Muscle layer of duodenum (tissue), 2 donors: ENCODE measurements at regions not wholly inside any gene's neighbourhood (a gene's known extent, or its start where the extent isn't known, plus 50 kb on each side); places are given as distances from the start of the nearest gene placed in this dataset.

ENCODE experiments used
- H3K27ac ChIP-seq: one replicate; pipeline ENCODE4 v1.7.0; 2013; ENCODE audit warnings: mild to moderate bottlenecking, low read length
- H3K27me3 ChIP-seq: one replicate; pipeline ENCODE4 v1.7.0; 2013; ENCODE audit warnings: low read depth, mild to moderate bottlenecking, control low read depth, low read length
- H3K36me3 ChIP-seq, 2 donors: one replicate each; pipeline ENCODE4 v1.7.0; 2013; ENCODE audit warnings: low read length in 2 of 2, control low read depth in 1 of 2, mild to moderate bottlenecking in 1 of 2; ENCODE audit not compliant: insufficient read depth in 2 of 2, control insufficient read depth in 1 of 2
- H3K4me1 ChIP-seq, 2 donors: one replicate each; pipeline ENCODE4 v1.7.0; 2013; ENCODE audit warnings: low read length in 2 of 2, mild to moderate bottlenecking in 2 of 2, control low read depth in 1 of 2, moderate library complexity in 1 of 2; ENCODE audit not compliant: insufficient read depth in 2 of 2, control insufficient read depth in 1 of 2
- H3K4me3 ChIP-seq, 2 donors: one replicate each; pipeline ENCODE4 v1.7.0; 2013; ENCODE audit warnings: low read length in 2 of 2, low read depth in 1 of 2, mild to moderate bottlenecking in 1 of 2
- H3K9me3 ChIP-seq, 2 donors: one replicate each; pipeline ENCODE4 v1.7.0; 2013; ENCODE audit warnings: low read length in 2 of 2, control low read depth in 1 of 2, mild to moderate bottlenecking in 1 of 2; ENCODE audit not compliant: control insufficient read depth in 1 of 2
- donor health status: healthy.

- H3K36me3 ChIP-seq, result no peaks in the 10 kb centered on the region
- H3K4me1 ChIP-seq, result no peaks in the 10 kb centered on the region
- H3K9me3 ChIP-seq, result peaks cover under 1 to 17% of the 10 kb centered on the region in 2 donors
- no peak overlapping the region for H3K27ac ChIP-seq
- no peaks in the 10 kb centered on the region for H3K27me3 ChIP-seq
- no peak overlapping the region for H3K4me3 ChIP-seq
Observed at GRCh38 chr19:28171983-28172382, 1041.0 kb downstream of the UQCRFS1 start.

GRCh38 chr19:28170066-28170465 lies 1042.9 kb downstream of the UQCRFS1 start:
- Histone ChIP-seq H3K27ac (no peak overlapping the region), H3K36me3 (no peaks in the 10 kb centered on the region), H3K4me3 (no peak overlapping the region), H3K27me3 (no peaks in the 10 kb centered on the region), H3K9me3 (no peaks in the 10 kb centered on the region), H3K4me1 (no peaks in the 10 kb centered on the region)

- H3K4me3 ChIP-seq, result no peak overlapping the region
- no peaks in the 10 kb centered on the region for H3K36me3 ChIP-seq
Observed at GRCh38 chr19:28169168-28169887, 1043.6 kb downstream of the UQCRFS1 start.

GRCh38 chr19:28168557-28168956 lies 1044.4 kb downstream of the UQCRFS1 start:
- H3K4me3 ChIP-seq, result no peak overlapping the region
- no peaks in the 10 kb centered on the region for H3K4me1 ChIP-seq
- no peaks in the 10 kb centered on the region for H3K27me3 ChIP-seq
- no peak overlapping the region for H3K27ac ChIP-seq
- H3K9me3 ChIP-seq, result no peaks in the 10 kb centered on the region
- no peaks in the 10 kb centered on the region for H3K36me3 ChIP-seq

More at GRCh38 chr19:28169168-28169887, 1043.6 kb downstream of the UQCRFS1 start:
- H3K4me1 ChIP-seq, result no peaks in the 10 kb centered on the region
- no peaks in the 10 kb centered on the region for H3K27me3 ChIP-seq
- H3K27ac ChIP-seq, result no peak overlapping the region
- no peaks in the 10 kb centered on the region for H3K9me3 ChIP-seq

GRCh38 chr19:28166025-28166424 lies 1046.9 kb downstream of the UQCRFS1 start:
- Histone ChIP-seq H3K36me3 (no peaks in the 10 kb centered on the region), H3K27ac (no peak overlapping the region), H3K4me3 (no peak overlapping the region), H3K27me3 (no peaks in the 10 kb centered on the region), H3K4me1 (no peaks in the 10 kb centered on the region), H3K9me3 (peaks cover 0 to 3% of the 10 kb centered on the region in 2 donors)

- H3K9me3 ChIP-seq, result peaks cover 0 to 4% of the 10 kb centered on the region in 2 donors
- H3K27ac ChIP-seq, result no peak overlapping the region
- H3K4me3 ChIP-seq, result no peak overlapping the region
- no peaks in the 10 kb centered on the region for H3K36me3 ChIP-seq
- H3K27me3 ChIP-seq, result no peaks in the 10 kb centered on the region
- no peaks in the 10 kb centered on the region for H3K4me1 ChIP-seq
Observed at GRCh38 chr19:28164214-28164613, 1048.7 kb downstream of the UQCRFS1 start.

GRCh38 chr19:28159065-28159464 lies 1053.9 kb downstream of the UQCRFS1 start:
- no peak overlapping the region for H3K4me3 ChIP-seq
- no peak overlapping the region for H3K27ac ChIP-seq
- H3K4me1 ChIP-seq, result no peaks in the 10 kb centered on the region
- no peaks in the 10 kb centered on the region for H3K27me3 ChIP-seq
- peaks cover 0 to 11% of the 10 kb centered on the region in 2 donors for H3K9me3 ChIP-seq
- H3K36me3 ChIP-seq, result no peaks in the 10 kb centered on the region

- no peaks in the 10 kb centered on the region for H3K4me1 ChIP-seq
- H3K9me3 ChIP-seq, result peaks cover 0 to 7% of the 10 kb centered on the region in 2 donors
- no peaks in the 10 kb centered on the region for H3K36me3 ChIP-seq
Observed at GRCh38 chr19:28155265-28155664, 1057.7 kb downstream of the UQCRFS1 start.

GRCh38 chr19:28154077-28154476 lies 1058.9 kb downstream of the UQCRFS1 start:
- no peak overlapping the region for H3K27ac ChIP-seq
- no peaks in the 10 kb centered on the region for H3K4me1 ChIP-seq
- H3K4me3 ChIP-seq, result no peak overlapping the region
- H3K9me3 ChIP-seq, result peaks cover 0 to 7% of the 10 kb centered on the region in 2 donors
- H3K36me3 ChIP-seq, result no peaks in the 10 kb centered on the region
- no peaks in the 10 kb centered on the region for H3K27me3 ChIP-seq

More at GRCh38 chr19:28155265-28155664, 1057.7 kb downstream of the UQCRFS1 start:
- H3K27ac ChIP-seq, result no peak overlapping the region
- no peak overlapping the region for H3K4me3 ChIP-seq
- no peaks in the 10 kb centered on the region for H3K27me3 ChIP-seq

GRCh38 chr19:28153123-28153522 lies 1059.8 kb downstream of the UQCRFS1 start:
- no peaks in the 10 kb centered on the region for H3K36me3 ChIP-seq
- H3K27ac ChIP-seq, result no peak overlapping the region
- no peaks in the 10 kb centered on the region for H3K4me1 ChIP-seq
- peaks cover 0 to 7% of the 10 kb centered on the region in 2 donors for H3K9me3 ChIP-seq
- H3K4me3 ChIP-seq, result no peak overlapping the region
- H3K27me3 ChIP-seq, result no peaks in the 10 kb centered on the region

GRCh38 chr19:28152195-28152594 lies 1060.8 kb downstream of the UQCRFS1 start:
- H3K27me3 ChIP-seq, result no peaks in the 10 kb centered on the region
- H3K4me3 ChIP-seq, result no peak overlapping the region
- no peaks in the 10 kb centered on the region for H3K36me3 ChIP-seq
- H3K27ac ChIP-seq, result no peak overlapping the region
- no peaks in the 10 kb centered on the region for H3K4me1 ChIP-seq
- H3K9me3 ChIP-seq, result peaks cover 0 to 2% of the 10 kb centered on the region in 2 donors

- Histone ChIP-seq H3K27me3 (no peaks in the 10 kb centered on the region), H3K4me1 (no peaks in the 10 kb centered on the region), H3K36me3 (no peaks in the 10 kb centered on the region), H3K4me3 (no peak overlapping the region), H3K9me3 (no peaks in the 10 kb centered on the region), H3K27ac (no peak overlapping the region)
Observed at GRCh38 chr19:28150129-28150528, 1062.8 kb downstream of the UQCRFS1 start.
